GM13976 (cell line): ENCODE measurements at regions not wholly inside any gene's neighbourhood (a gene's known extent, or its start where the extent isn't known, plus 50 kb on each side); places are given as distances from the start of the nearest gene placed in this dataset.

Experiments used
- DNase-seq: peaks from one replicate; pipeline ENCODE4 v3.0.0; 2012; ENCODE audit warnings: low spot score
- CTCF ChIP-seq: IDR thresholded peaks from 2 replicates; pipeline ENCODE4 v1.5.1; 2012; ENCODE audit warnings: borderline replicate concordance, mild to moderate bottlenecking; ENCODE audit not compliant: insufficient read depth; ENCODE audit errors: extremely low read depth, missing control alignments, control extremely low read depth
- in situ Hi-C: fragments of 300-500 bp; cut with MboI; formaldehyde crosslinking; loops from one replicate; pipeline ENCODE4 v1.12.0; 2022; ENCODE audit warnings: low sequenced_read_pairs, mixed read lengths, inconsistent platforms; ENCODE audit not compliant: unreplicated experiment

- in situ Hi-C loops = no loop called here
- no peak for TF ChIP-seq CTCF
- DNase-seq = no peak
Measured at GRCh38 chr5:54653956-54654614, 136.5 kb downstream of the SNX18 start.

- TF ChIP-seq CTCF = no peak
- in situ Hi-C loops = no loop called here
- DNase-seq = no peak
Measured at GRCh38 chr5:54651482-54652076, 134.0 kb downstream of the SNX18 start.

GRCh38 chr5:54649041-54649504, 131.5 kb downstream of the SNX18 start:
- no peak for TF ChIP-seq CTCF
- DNase-seq = no peak
- in situ Hi-C loops = no loop called here

- in situ Hi-C loops = no loop called here
- no peak for TF ChIP-seq CTCF
- DNase-seq = peak; percentile 61
Measured at GRCh38 chr5:54646356-54647101, 129.0 kb downstream of the SNX18 start.

GRCh38 chr5:54645882-54646355, 128.4 kb downstream of the SNX18 start:
- in situ Hi-C loops = no loop called here
- no peak for DNase-seq
- no peak for TF ChIP-seq CTCF

GRCh38 chr5:54644226-54644625, 126.7 kb downstream of the SNX18 start:
- no peak for TF ChIP-seq CTCF
- in situ Hi-C loops = no loop called here
- no peak for DNase-seq
